WTC11 (cell line): ENCODE measurements at regions not wholly inside any gene's neighbourhood (a gene's known extent, or its start where the extent isn't known, plus 50 kb on each side); places are given as distances from the start of the nearest gene placed in this dataset.

Experiments used
- ATAC-seq: fragments of 200-7000 bp; cut with Tn5 transposase; 2 replicates; pipeline ENCODE4 v1.10.0; 2021; ENCODE audit warnings: mild to moderate bottlenecking, moderate library complexity
- CTCF ChIA-PET: fragments of 300-600 bp; sonication (Branson Sonifier 250); formaldehyde crosslinking; loops from one replicate; lab custom pipeline; 2021; ENCODE audit warnings: antibody characterized with exemption; lab: Charles Lee
- POLR2A ChIA-PET: fragments of 350-600 bp; sonication (Branson Sonifier 250); formaldehyde crosslinking; loops from one replicate; lab custom pipeline; 2021; ENCODE audit warnings: antibody characterized with exemption; lab: Charles Lee
- DNase-seq: peaks from one replicate; pipeline ENCODE4 v3.0.0; 2021; ENCODE audit warnings: low spot score
- H3K27ac Mint-ChIP-seq: 2 replicates; pipeline ENCODE4 v1.8.0; 2021; ENCODE audit warnings: mixed read lengths
- H3K27me3 Mint-ChIP-seq: 2 replicates; pipeline ENCODE4 v1.8.0; 2021; ENCODE audit warnings: low read depth, mild to moderate bottlenecking, moderate library complexity, mixed read lengths
- H3K36me3 Mint-ChIP-seq: 2 replicates; pipeline ENCODE4 v1.8.0; 2021; ENCODE audit warnings: mixed read lengths
- H3K4me1 Mint-ChIP-seq: 2 replicates; pipeline ENCODE4 v1.8.0; 2022; ENCODE audit warnings: mixed read lengths
- H3K4me3 Mint-ChIP-seq: 2 replicates; pipeline ENCODE4 v1.8.0; 2021; ENCODE audit warnings: mild to moderate bottlenecking, moderate library complexity, mixed read lengths
- H3K9me3 Mint-ChIP-seq: 2 replicates; pipeline ENCODE4 v1.8.0; 2021; ENCODE audit warnings: mixed read lengths
- ATF6 ChIP-seq: sonication (generic); formaldehyde crosslinking; IDR thresholded peaks from 2 replicates; pipeline ENCODE4 v1.8.1; 2023; ENCODE audit warnings: mild to moderate bottlenecking, missing genetic modification reagents
- CBFB ChIP-seq: sonication (generic); formaldehyde crosslinking; IDR thresholded peaks from 2 replicates; pipeline ENCODE4 v1.8.1; 2022; ENCODE audit warnings: mild to moderate bottlenecking, low read depth, missing genetic modification reagents
- CTCF ChIP-seq: fragments of 200-600 bp; IDR thresholded peaks from 2 replicates; pipeline ENCODE4 v1.8.0; 2022; ENCODE audit warnings: antibody characterized with exemption
- GABPB1 ChIP-seq: sonication (generic); formaldehyde crosslinking; IDR thresholded peaks from 2 replicates; pipeline ENCODE4 v1.8.1; 2023; ENCODE audit warnings: mild to moderate bottlenecking, missing genetic modification reagents
- HMGXB4 ChIP-seq: sonication (generic); formaldehyde crosslinking; IDR thresholded peaks from 2 replicates; pipeline ENCODE4 v1.8.1; 2023; ENCODE audit warnings: mild to moderate bottlenecking, moderate library complexity, missing genetic modification reagents
- JUN ChIP-seq: sonication (generic); formaldehyde crosslinking; IDR thresholded peaks from 2 replicates; pipeline ENCODE4 v1.8.0; 2023; ENCODE audit warnings: mild to moderate bottlenecking, missing genetic modification reagents
- KAT7 ChIP-seq: sonication (generic); formaldehyde crosslinking; IDR thresholded peaks from 2 replicates; pipeline ENCODE4 v1.8.1; 2023; ENCODE audit warnings: missing genetic modification reagents, mild to moderate bottlenecking, borderline replicate concordance
- NR1H2 ChIP-seq: sonication (generic); formaldehyde crosslinking; IDR thresholded peaks from 2 replicates; pipeline ENCODE4 v1.9.0; 2021; ENCODE audit warnings: mild to moderate bottlenecking, moderate library complexity, missing genetic modification reagents
- NR2C2 ChIP-seq: sonication (generic); formaldehyde crosslinking; IDR thresholded peaks from 2 replicates; pipeline ENCODE4 v1.8.0; 2022; ENCODE audit warnings: mild to moderate bottlenecking, missing genetic modification reagents
- SMAD3 ChIP-seq: sonication (generic); formaldehyde crosslinking; IDR thresholded peaks from 2 replicates; pipeline ENCODE4 v1.8.0; 2022; ENCODE audit warnings: missing genetic modification reagents, mild to moderate bottlenecking, borderline replicate concordance
- SOX15 ChIP-seq: fragments of 250-450 bp; sonication (Bioruptor Pico); IDR thresholded peaks from 2 replicates; pipeline ENCODE4 v1.9.0; 2021; ENCODE audit warnings: mild to moderate bottlenecking
- TEAD1 ChIP-seq: sonication (generic); formaldehyde crosslinking; IDR thresholded peaks from 2 replicates; pipeline ENCODE4 v1.8.0; 2022; ENCODE audit warnings: mild to moderate bottlenecking, missing genetic modification reagents
- ZNF121 ChIP-seq: sonication (generic); formaldehyde crosslinking; IDR thresholded peaks from 2 replicates; pipeline ENCODE4 v1.8.0; 2023; ENCODE audit warnings: missing genetic modification reagents
- ZNF281 ChIP-seq: sonication (generic); formaldehyde crosslinking; IDR thresholded peaks from 2 replicates; pipeline ENCODE4 v1.8.0; 2023; ENCODE audit warnings: mild to moderate bottlenecking, missing genetic modification reagents
- TF ChIP-seq, protein P1 (sequence below): sonication (generic); formaldehyde crosslinking; IDR thresholded peaks from 2 replicates; pipeline ENCODE4 v1.8.1; 2022; ENCODE audit warnings: low read depth, mild to moderate bottlenecking, moderate library complexity, missing genetic modification reagents, borderline replicate concordance
- TF ChIP-seq, protein P2 (sequence below): sonication (generic); formaldehyde crosslinking; IDR thresholded peaks from 2 replicates; pipeline ENCODE4 v1.8.1; 2023; ENCODE audit warnings: mild to moderate bottlenecking, missing genetic modification reagents, moderate library complexity

- no peaks in the 10 kb centered on the region for H3K9me3 Mint-ChIP-seq
- no peak for TF ChIP-seq HMGXB4 (CRISPR knock-in tag)
- no peak for TF ChIP-seq SMAD3 (CRISPR knock-in tag)
- no peak for TF ChIP-seq CTCF
- no peak for TF ChIP-seq SOX15 (CRISPR knock-in tag)
- TF ChIP-seq KAT7, result no peak
- TF ChIP-seq JUN (CRISPR knock-in tag), result no peak
- TF ChIP-seq NR2C2 (CRISPR knock-in tag), result no peak
- TF ChIP-seq CBFB (CRISPR knock-in tag), result no peak
- TF ChIP-seq TEAD1 (CRISPR knock-in tag), result no peak
- TF ChIP-seq, protein P1, sequence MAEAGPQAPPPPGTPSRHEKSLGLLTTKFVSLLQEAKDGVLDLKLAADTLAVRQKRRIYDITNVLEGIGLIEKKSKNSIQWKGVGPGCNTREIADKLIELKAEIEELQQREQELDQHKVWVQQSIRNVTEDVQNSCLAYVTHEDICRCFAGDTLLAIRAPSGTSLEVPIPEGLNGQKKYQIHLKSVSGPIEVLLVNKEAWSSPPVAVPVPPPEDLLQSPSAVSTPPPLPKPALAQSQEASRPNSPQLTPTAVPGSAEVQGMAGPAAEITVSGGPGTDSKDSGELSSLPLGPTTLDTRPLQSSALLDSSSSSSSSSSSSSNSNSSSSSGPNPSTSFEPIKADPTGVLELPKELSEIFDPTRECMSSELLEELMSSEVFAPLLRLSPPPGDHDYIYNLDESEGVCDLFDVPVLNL, result no peak
- TF ChIP-seq, protein P2, sequence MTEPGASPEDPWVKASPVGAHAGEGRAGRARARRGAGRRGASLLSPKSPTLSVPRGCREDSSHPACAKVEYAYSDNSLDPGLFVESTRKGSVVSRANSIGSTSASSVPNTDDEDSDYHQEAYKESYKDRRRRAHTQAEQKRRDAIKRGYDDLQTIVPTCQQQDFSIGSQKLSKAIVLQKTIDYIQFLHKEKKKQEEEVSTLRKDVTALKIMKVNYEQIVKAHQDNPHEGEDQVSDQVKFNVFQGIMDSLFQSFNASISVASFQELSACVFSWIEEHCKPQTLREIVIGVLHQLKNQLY (CRISPR knock-in tag), result no peak
- TF ChIP-seq, all 79 proteins: peak for 0
- Mint-ChIP-seq H3K27me3 (no peaks in the 10 kb centered on the region), H3K27ac (no peak overlapping the region), H3K36me3 (no peaks in the 10 kb centered on the region), H3K4me1 (no peaks in the 10 kb centered on the region), H3K4me3 (no peak overlapping the region)
- DNase-seq, result no peak
- CTCF ChIA-PET, result no interaction called here
- POLR2A ChIA-PET, result no interaction called here
- no peak for ATAC-seq
Measured at GRCh38 chr5:126274763-126275125, 148.5 kb upstream of the GRAMD2B start.

DNA sequence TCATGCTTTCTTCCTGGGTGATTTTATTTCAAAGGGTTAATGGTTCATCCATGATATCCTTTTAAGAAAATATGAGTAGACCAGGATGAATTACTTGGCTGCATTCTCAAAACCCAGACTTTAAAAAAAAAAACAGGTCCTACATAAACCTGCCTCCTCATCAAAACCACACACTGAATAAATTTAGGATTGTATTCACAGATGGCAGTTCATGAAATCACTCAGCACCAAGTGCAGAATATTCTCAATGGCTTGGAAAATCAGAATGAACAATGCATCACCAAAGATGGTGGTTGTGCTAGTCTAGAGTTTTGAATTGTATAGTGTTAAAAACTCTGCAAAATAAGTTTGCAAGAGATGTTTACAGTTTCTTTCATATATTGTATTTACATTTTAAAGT lies 145.4 kb upstream of the GRAMD2B start:
- no peak overlapping the region for H3K27ac Mint-ChIP-seq
- TF ChIP-seq ZNF281 (CRISPR knock-in tag) (no peak), GABPB1 (no peak), SOX15 (CRISPR knock-in tag) (no peak), ATF6 (CRISPR knock-in tag) (no peak), ZNF121 (CRISPR knock-in tag) (no peak), NR1H2 (CRISPR knock-in tag) (no peak)
- TF ChIP-seq, all 79 proteins: peak for 0
- ChIA-PET POLR2A (no interaction called here), CTCF (no interaction called here)
- ATAC-seq, result no peak
- Mint-ChIP-seq H3K4me3 (no peak overlapping the region), H3K4me1 (peaks cover 6% of the 10 kb centered on the region), H3K36me3 (no peaks in the 10 kb centered on the region), H3K9me3 (no peaks in the 10 kb centered on the region), H3K27me3 (no peaks in the 10 kb centered on the region)
- no peak for DNase-seq
